H1 (cell line): ENCODE measurements at regions not wholly inside any gene's neighbourhood (a gene's known extent, or its start where the extent isn't known, plus 50 kb on each side); places are given as distances from the start of the nearest gene placed in this dataset.

ENCODE experiments used
- MAFK ChIP-seq: IDR thresholded peaks from 2 replicates; pipeline ENCODE4 v1.6.1; 2012; ENCODE audit warnings: low read depth, mild to moderate bottlenecking, improper control_type of control experiment, low read length
- TF ChIP-seq, protein P1 (sequence below), 3 experiments: IDR thresholded peaks; 1 replicate in 2 of 3; 2 replicates in 1 of 3; pipeline versions ENCODE4 v1.5.1 to v1.6.1; 2011; ENCODE audit warnings: low read length in 3 of 3, mild to moderate bottlenecking in 3 of 3, inconsistent platforms in 2 of 3, low read depth in 1 of 3, moderate library complexity in 1 of 3; ENCODE audit not compliant: insufficient read depth in 1 of 3; ENCODE audit errors: control extremely low read depth in 1 of 3

- no peak for TF ChIP-seq MAFK
- TF ChIP-seq, protein P1, sequence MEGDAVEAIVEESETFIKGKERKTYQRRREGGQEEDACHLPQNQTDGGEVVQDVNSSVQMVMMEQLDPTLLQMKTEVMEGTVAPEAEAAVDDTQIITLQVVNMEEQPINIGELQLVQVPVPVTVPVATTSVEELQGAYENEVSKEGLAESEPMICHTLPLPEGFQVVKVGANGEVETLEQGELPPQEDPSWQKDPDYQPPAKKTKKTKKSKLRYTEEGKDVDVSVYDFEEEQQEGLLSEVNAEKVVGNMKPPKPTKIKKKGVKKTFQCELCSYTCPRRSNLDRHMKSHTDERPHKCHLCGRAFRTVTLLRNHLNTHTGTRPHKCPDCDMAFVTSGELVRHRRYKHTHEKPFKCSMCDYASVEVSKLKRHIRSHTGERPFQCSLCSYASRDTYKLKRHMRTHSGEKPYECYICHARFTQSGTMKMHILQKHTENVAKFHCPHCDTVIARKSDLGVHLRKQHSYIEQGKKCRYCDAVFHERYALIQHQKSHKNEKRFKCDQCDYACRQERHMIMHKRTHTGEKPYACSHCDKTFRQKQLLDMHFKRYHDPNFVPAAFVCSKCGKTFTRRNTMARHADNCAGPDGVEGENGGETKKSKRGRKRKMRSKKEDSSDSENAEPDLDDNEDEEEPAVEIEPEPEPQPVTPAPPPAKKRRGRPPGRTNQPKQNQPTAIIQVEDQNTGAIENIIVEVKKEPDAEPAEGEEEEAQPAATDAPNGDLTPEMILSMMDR (IDR thresholded peaks at IDR 0.05; ENCODE audit: control extremely low read depth in 1 of 3, insufficient read depth in 1 of 3, low read depth in 1 of 3, low read length in 3 of 3): no peak
Measured at GRCh38 chr12:16946704-16947103, 340.7 kb upstream of the LMO3 start.
